DMS 273 (cell line): ENCODE measurements at regions not wholly inside any gene's neighbourhood (a gene's known extent, or its start where the extent isn't known, plus 50 kb on each side); places are given as distances from the start of the nearest gene placed in this dataset.

ENCODE experiments used
- DNase-seq: peaks from one replicate; lab custom pipeline; 2025; ENCODE audit not compliant: unreplicated experiment; lab: John Stamatoyannopoulos, UW

GRCh38 chr22:47450876-47451475 is 688.5 kb downstream of the TBC1D22A start:
- no peak for DNase-seq

GRCh38 chr22:47449508-47450270 is 687.2 kb downstream of the TBC1D22A start:
- DNase-seq, result no peak

- no peak for DNase-seq
These were observed 686.1 kb downstream of the TBC1D22A start for GRCh38 chr22:47448231-47449223.

- no peak for DNase-seq
These were observed 684.7 kb downstream of the TBC1D22A start for GRCh38 chr22:47446821-47447810.

GRCh38 chr22:47446331-47446730 is 683.9 kb downstream of the TBC1D22A start:
- no peak for DNase-seq

- DNase-seq, result no peak
These were observed 683.4 kb downstream of the TBC1D22A start for GRCh38 chr22:47445716-47446290.

- no peak for DNase-seq
These were observed 682.8 kb downstream of the TBC1D22A start for GRCh38 chr22:47445212-47445611.

GRCh38 chr22:47444746-47445065 is 682.3 kb downstream of the TBC1D22A start:
- DNase-seq, result no peak

- DNase-seq, result no peak
These were observed 681.6 kb downstream of the TBC1D22A start for GRCh38 chr22:47443836-47444745.

GRCh38 chr22:47442821-47443220 is 680.4 kb downstream of the TBC1D22A start:
- no peak for DNase-seq

GRCh38 chr22:47439643-47440265 is 677.3 kb downstream of the TBC1D22A start:
- no peak for DNase-seq

GRCh38 chr22:47437636-47438035 is 675.2 kb downstream of the TBC1D22A start:
- DNase-seq, result no peak

- DNase-seq, result no peak
These were observed 674.7 kb downstream of the TBC1D22A start for GRCh38 chr22:47437110-47437509.

- no peak for DNase-seq
These were observed 673.4 kb downstream of the TBC1D22A start for GRCh38 chr22:47435826-47436225.

- no peak for DNase-seq
These were observed 672.7 kb downstream of the TBC1D22A start for GRCh38 chr22:47435204-47435487.

GRCh38 chr22:47434336-47435203 is 672.1 kb downstream of the TBC1D22A start:
- DNase-seq, result no peak

GRCh38 chr22:47433627-47434026 is 671.2 kb downstream of the TBC1D22A start:
- no peak for DNase-seq

GRCh38 chr22:47432683-47433082 is 670.2 kb downstream of the TBC1D22A start:
- no peak for DNase-seq
